ENCODE measurements at regions not wholly inside any gene's neighbourhood (a gene's known extent, or its start where the extent isn't known, plus 50 kb on each side); places are given as distances from the start of the nearest gene placed in this dataset.

DNA sequence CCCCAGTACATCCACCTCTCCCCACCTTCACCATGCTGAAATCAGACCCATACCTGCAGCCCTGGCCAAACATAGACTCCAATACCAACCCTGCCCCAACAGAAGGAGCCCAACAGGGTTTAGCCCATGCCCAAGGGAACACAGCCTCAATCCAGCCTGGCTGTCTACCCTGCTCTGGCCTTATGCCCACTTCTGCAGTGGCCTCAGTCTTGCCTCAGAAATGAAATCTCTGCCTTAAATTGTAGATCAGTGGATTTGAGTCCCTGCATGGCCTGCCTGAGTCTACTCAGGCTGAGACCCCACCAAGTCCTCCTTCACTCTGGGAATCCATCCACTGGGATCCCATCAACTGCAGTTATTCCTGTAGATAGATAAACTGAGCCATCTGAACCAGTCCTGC is 97.6 kb upstream of the GJB5 start:
- Histone ChIP-seq H4K91ac (ENCODE audit: insufficient read length, low read depth, low read length) (no peak overlapping the region), H3K56ac (ENCODE audit: insufficient read length, low read depth, low read length) (no peak overlapping the region), H3K4me2 (ENCODE audit: insufficient read depth, insufficient read length, low read length) (no peak overlapping the region)

More for the DNA sequence above, 97.6 kb upstream of the GJB5 start:
- no peaks in the 10 kb centered on the region for H3K9me3 Mint-ChIP-seq
- no peak overlapping the region; a peak in 1 of 5 replicates for H3K4me3 Mint-ChIP-seq
- H3K27me3 Mint-ChIP-seq (ENCODE audit: low read depth), result peaks cover 16% of the 10 kb centered on the region
- no peaks in the 10 kb centered on the region for H3K27me3 ChIP-seq (ENCODE audit: insufficient read depth, low read length)
- no peak overlapping the region for H3K23ac ChIP-seq (ENCODE audit: insufficient read length, low read depth, low read length)
- H3K18ac ChIP-seq (ENCODE audit: insufficient read length, low read depth, low read length), result peak overlapping the region; percentile 20
- H3K79me1 ChIP-seq (ENCODE audit: insufficient read depth, low read depth, low read length, poor library complexity, severe bottlenecking), result no peaks in the 10 kb centered on the region
- no peak overlapping the region for H3T11ph ChIP-seq (ENCODE audit: low read length)
- H4K5ac ChIP-seq (ENCODE audit: insufficient read length, low read depth, low read length), result no peak overlapping the region
- H3K27ac Mint-ChIP-seq, result peak overlapping the region in 1 of 3 experiments; percentile 37; a peak in 1 of 7 replicates
- no peak for DNase-seq
- H3K27ac ChIP-seq (ENCODE audit: insufficient read length, low read depth, low read length), result no peak overlapping the region
- TF ChIP-seq, protein P1, sequence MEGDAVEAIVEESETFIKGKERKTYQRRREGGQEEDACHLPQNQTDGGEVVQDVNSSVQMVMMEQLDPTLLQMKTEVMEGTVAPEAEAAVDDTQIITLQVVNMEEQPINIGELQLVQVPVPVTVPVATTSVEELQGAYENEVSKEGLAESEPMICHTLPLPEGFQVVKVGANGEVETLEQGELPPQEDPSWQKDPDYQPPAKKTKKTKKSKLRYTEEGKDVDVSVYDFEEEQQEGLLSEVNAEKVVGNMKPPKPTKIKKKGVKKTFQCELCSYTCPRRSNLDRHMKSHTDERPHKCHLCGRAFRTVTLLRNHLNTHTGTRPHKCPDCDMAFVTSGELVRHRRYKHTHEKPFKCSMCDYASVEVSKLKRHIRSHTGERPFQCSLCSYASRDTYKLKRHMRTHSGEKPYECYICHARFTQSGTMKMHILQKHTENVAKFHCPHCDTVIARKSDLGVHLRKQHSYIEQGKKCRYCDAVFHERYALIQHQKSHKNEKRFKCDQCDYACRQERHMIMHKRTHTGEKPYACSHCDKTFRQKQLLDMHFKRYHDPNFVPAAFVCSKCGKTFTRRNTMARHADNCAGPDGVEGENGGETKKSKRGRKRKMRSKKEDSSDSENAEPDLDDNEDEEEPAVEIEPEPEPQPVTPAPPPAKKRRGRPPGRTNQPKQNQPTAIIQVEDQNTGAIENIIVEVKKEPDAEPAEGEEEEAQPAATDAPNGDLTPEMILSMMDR (conservative IDR thresholded peaks at IDR 0.05), result no peak
- H3K9ac ChIP-seq (ENCODE audit: extremely low read depth, insufficient read length, low read length), result no peak overlapping the region
- H2BK120ac ChIP-seq (ENCODE audit: low read depth, low read length, poor library complexity, severe bottlenecking), result no peak overlapping the region
- H3K9me3 ChIP-seq (ENCODE audit: control insufficient read depth, low read depth, low read length), result no peaks in the 10 kb centered on the region
- H3K36me3 Mint-ChIP-seq (ENCODE audit: insufficient read depth in 1 of 3, low read depth in 3 of 3), result no peaks in the 10 kb centered on the region; a peak in 1 of 7 replicates
- peaks cover 20% of the 10 kb centered on the region for H3K4me1 ChIP-seq (ENCODE audit: insufficient read depth, low read length)
- H2BK15ac ChIP-seq (ENCODE audit: low read depth, low read length), result 0 out of 2 replicates have a peak overlapping the region, but pooled peaks have one; percentile 27
- no peak overlapping the region for H2AFZ ChIP-seq (ENCODE audit: low read length)
- no peak overlapping the region for H2BK12ac ChIP-seq (ENCODE audit: insufficient read length, low read depth, low read length)
- no peaks in the 10 kb centered on the region for H3K79me2 ChIP-seq (ENCODE audit: insufficient read depth, low read length)
- no peak overlapping the region for H2BK5ac ChIP-seq (ENCODE audit: insufficient read length, low read length)
- no peak overlapping the region for H2BK20ac ChIP-seq (ENCODE audit: low read depth, low read length, poor library complexity, severe bottlenecking)
- H4K8ac ChIP-seq (replicated peaks; ENCODE audit: insufficient read length, low read depth, low read length), result no peak overlapping the region
- H4K20me1 ChIP-seq (ENCODE audit: control insufficient read depth, insufficient read depth, insufficient read length), result no peaks in the 10 kb centered on the region
- H3K23me2 ChIP-seq (ENCODE audit: insufficient read length, low read depth, low read length, poor library complexity, severe bottlenecking), result no peaks in the 10 kb centered on the region
- no peak overlapping the region; the same call in 1 of the 2 replicates for H3K14ac ChIP-seq (ENCODE audit: insufficient read depth, low read length)
- H3K4ac ChIP-seq (ENCODE audit: low read depth, low read length), result no peak overlapping the region
- H2AK5ac ChIP-seq (ENCODE audit: insufficient read length, low read length), result no peak overlapping the region
- H3K4me1 Mint-ChIP-seq, result peaks cover 48 to 63% of the 10 kb centered on the region in 2 experiments

All from H9 (cell line).